ENCODE measurements at regions not wholly inside any gene's neighbourhood (a gene's known extent, or its start where the extent isn't known, plus 50 kb on each side); places are given as distances from the start of the nearest gene placed in this dataset.

- no peak for DNase-seq (ENCODE audit: low spot score)
Measured at GRCh38 chr10:112047674-112048073, 135.9 kb downstream of the GPAM start.

- no peak for DNase-seq (ENCODE audit: low spot score)
Measured at GRCh38 chr10:112052166-112052565, 131.4 kb downstream of the GPAM start.

- DNase-seq (ENCODE audit: low spot score) = no peak
Measured at GRCh38 chr10:112053895-112054294, 129.7 kb downstream of the GPAM start.

GRCh38 chr10:112054516-112054915 is 129.0 kb downstream of the GPAM start:
- no peak for DNase-seq (ENCODE audit: low spot score)

GRCh38 chr10:112057072-112057471 is 126.5 kb downstream of the GPAM start:
- no peak for DNase-seq (ENCODE audit: low spot score)

- DNase-seq (ENCODE audit: low spot score) = no peak
Measured at GRCh38 chr10:112059220-112059619, 124.3 kb downstream of the GPAM start.

- no peak for DNase-seq (ENCODE audit: low spot score)
Measured at GRCh38 chr10:112071596-112072133, 111.9 kb downstream of the GPAM start.

- no peak for DNase-seq (ENCODE audit: low spot score)
Measured at GRCh38 chr10:112078003-112078402, 105.6 kb downstream of the GPAM start.

- DNase-seq (ENCODE audit: low spot score) = no peak
Measured at GRCh38 chr10:112080231-112080630, 103.3 kb downstream of the GPAM start.

- DNase-seq (ENCODE audit: low spot score) = no peak
Measured at GRCh38 chr10:112082120-112082519, 101.4 kb downstream of the GPAM start.

- no peak for DNase-seq (ENCODE audit: low spot score)
Measured at GRCh38 chr10:112083472-112083871, 100.1 kb downstream of the GPAM start.

- DNase-seq (ENCODE audit: low spot score) = no peak
Measured at GRCh38 chr10:112087953-112088456, 95.6 kb downstream of the GPAM start.

GRCh38 chr10:112091703-112092102 is 91.9 kb downstream of the GPAM start:
- no peak for DNase-seq (ENCODE audit: low spot score)

GRCh38 chr10:112092519-112092918 is 91.0 kb downstream of the GPAM start:
- no peak for DNase-seq (ENCODE audit: low spot score)

- DNase-seq (ENCODE audit: low spot score) = no peak
Measured at GRCh38 chr10:112094984-112095383, 88.6 kb downstream of the GPAM start.

- no peak for DNase-seq (ENCODE audit: low spot score)
Measured at GRCh38 chr10:112095731-112096130, 87.8 kb downstream of the GPAM start.

GRCh38 chr10:112098682-112099081 is 84.9 kb downstream of the GPAM start:
- no peak for DNase-seq (ENCODE audit: low spot score)
